Activated naive CD4-positive, alpha-beta T cell treated with anti-CD3 and anti-CD28 coated beads for 36 hours (primary cell): ENCODE measurements at regions not wholly inside any gene's neighbourhood (a gene's known extent, or its start where the extent isn't known, plus 50 kb on each side); places are given as distances from the start of the nearest gene placed in this dataset.

Source experiments
- CTCF ChIA-PET: fragments of 350-600 bp; sonication (Branson Sonifier 250); formaldehyde crosslinking; loops from one replicate; lab custom pipeline; 2021; ENCODE audit warnings: antibody characterized with exemption; lab: Charles Lee
- DNase-seq: peaks from one replicate; pipeline ENCODE4 v3.0.0-alpha.2; 2020
- H3K27ac Mint-ChIP-seq: one replicate; pipeline ENCODE4 v1.8.0; 2021; ENCODE audit warnings: mild to moderate bottlenecking, mixed read lengths
- H3K27me3 Mint-ChIP-seq: one replicate; pipeline ENCODE4 v1.8.0; 2021; ENCODE audit warnings: low read depth, mixed read lengths
- H3K36me3 Mint-ChIP-seq: one replicate; pipeline ENCODE4 v1.8.0; 2021; ENCODE audit warnings: low read depth, mixed read lengths
- H3K4me1 Mint-ChIP-seq: one replicate; pipeline ENCODE4 v1.8.0; 2021; ENCODE audit warnings: low read depth, mixed read lengths
- H3K4me3 Mint-ChIP-seq: one replicate; pipeline ENCODE4 v1.8.0; 2021; ENCODE audit warnings: mild to moderate bottlenecking, moderate library complexity, mixed read lengths
- H3K9me3 Mint-ChIP-seq: one replicate; pipeline ENCODE4 v1.8.0; 2021; ENCODE audit warnings: mixed read lengths
- intact Hi-C: fragments of 100-400 bp; cut with micrococcal nuclease; formaldehyde crosslinking; loops from one replicate; pipeline ENCODE4 v1.15.1; 2023

GRCh38 chr5:147044572-147045273 is 166.2 kb upstream of the PPP2R2B start:
- Mint-ChIP-seq H3K4me1 (no peaks in the 10 kb centered on the region), H3K36me3 (no peaks in the 10 kb centered on the region)

GRCh38 chr5:147045290-147045689 is 166.7 kb upstream of the PPP2R2B start:
- Mint-ChIP-seq H3K9me3 (no peaks in the 10 kb centered on the region), H3K4me3 (no peak overlapping the region), H3K36me3 (no peaks in the 10 kb centered on the region), H3K27ac (no peak overlapping the region), H3K27me3 (peaks cover 2% of the 10 kb centered on the region), H3K4me1 (no peaks in the 10 kb centered on the region)
- CTCF ChIA-PET, result no interaction called here
- DNase-seq, result no peak
- intact Hi-C loops, result no loop called here

More at GRCh38 chr5:147044572-147045273, 166.2 kb upstream of the PPP2R2B start:
- Mint-ChIP-seq H3K27ac (no peak overlapping the region), H3K9me3 (no peaks in the 10 kb centered on the region), H3K4me3 (no peak overlapping the region), H3K27me3 (peaks cover 2% of the 10 kb centered on the region)
- CTCF ChIA-PET, result no interaction called here
- intact Hi-C loops, result no loop called here
- DNase-seq, result no peak

GRCh38 chr5:147046281-147046680 is 167.7 kb upstream of the PPP2R2B start:
- intact Hi-C loops, result no loop called here
- Mint-ChIP-seq H3K4me3 (no peak overlapping the region), H3K4me1 (no peaks in the 10 kb centered on the region), H3K9me3 (no peaks in the 10 kb centered on the region), H3K27me3 (peaks cover 2% of the 10 kb centered on the region), H3K27ac (no peak overlapping the region), H3K36me3 (no peaks in the 10 kb centered on the region)
- no peak for DNase-seq
- CTCF ChIA-PET, result interaction anchor here (0.6 kb wide), 1 partner anchor 183 kb away, joined by 4 read pairs; no protein-coding TSS in a partner anchor

GRCh38 chr5:147046894-147047293 is 168.3 kb upstream of the PPP2R2B start:
- intact Hi-C loops, result no loop called here
- Mint-ChIP-seq H3K36me3 (no peaks in the 10 kb centered on the region), H3K9me3 (no peaks in the 10 kb centered on the region), H3K4me1 (no peaks in the 10 kb centered on the region), H3K27me3 (no peaks in the 10 kb centered on the region), H3K27ac (no peak overlapping the region), H3K4me3 (no peak overlapping the region)
- CTCF ChIA-PET, result interaction anchor here (0.6 kb wide), 1 partner anchor 184 kb away, joined by 4 read pairs; no protein-coding TSS in a partner anchor
- DNase-seq, result no peak

GRCh38 chr5:147049764-147050163 is 171.2 kb upstream of the PPP2R2B start:
- H3K27ac Mint-ChIP-seq, result no peak overlapping the region

GRCh38 chr5:147050172-147050571 is 171.6 kb upstream of the PPP2R2B start:
- CTCF ChIA-PET, result no interaction called here
- no peak for DNase-seq
- intact Hi-C loops, result no loop called here
- no peak overlapping the region for H3K27ac Mint-ChIP-seq
- H3K27me3 Mint-ChIP-seq, result peaks cover 6% of the 10 kb centered on the region
- no peaks in the 10 kb centered on the region for H3K9me3 Mint-ChIP-seq
- no peak overlapping the region for H3K4me3 Mint-ChIP-seq
- H3K36me3 Mint-ChIP-seq, result no peaks in the 10 kb centered on the region
- H3K4me1 Mint-ChIP-seq, result no peaks in the 10 kb centered on the region

More at GRCh38 chr5:147049764-147050163, 171.2 kb upstream of the PPP2R2B start:
- no peak overlapping the region for H3K4me3 Mint-ChIP-seq
- CTCF ChIA-PET, result no interaction called here
- intact Hi-C loops, result no loop called here
- no peaks in the 10 kb centered on the region for H3K4me1 Mint-ChIP-seq
- DNase-seq, result no peak
- H3K36me3 Mint-ChIP-seq, result no peaks in the 10 kb centered on the region
- no peaks in the 10 kb centered on the region for H3K9me3 Mint-ChIP-seq
- H3K27me3 Mint-ChIP-seq, result peaks cover 6% of the 10 kb centered on the region

- H3K27ac Mint-ChIP-seq, result no peak overlapping the region
- DNase-seq, result no peak
- intact Hi-C loops, result no loop called here
- peaks cover 6% of the 10 kb centered on the region for H3K27me3 Mint-ChIP-seq
- H3K4me3 Mint-ChIP-seq, result no peak overlapping the region
- H3K36me3 Mint-ChIP-seq, result no peaks in the 10 kb centered on the region
- H3K4me1 Mint-ChIP-seq, result no peaks in the 10 kb centered on the region
- H3K9me3 Mint-ChIP-seq, result no peaks in the 10 kb centered on the region
- CTCF ChIA-PET, result no interaction called here
Measured at GRCh38 chr5:147051193-147051592, 172.6 kb upstream of the PPP2R2B start.

GRCh38 chr5:147052519-147052918 is 174.0 kb upstream of the PPP2R2B start:
- peaks cover 8% of the 10 kb centered on the region for H3K27me3 Mint-ChIP-seq
- H3K27ac Mint-ChIP-seq, result no peak overlapping the region
- intact Hi-C loops, result no loop called here
- CTCF ChIA-PET, result no interaction called here
- DNase-seq, result no peak
- no peaks in the 10 kb centered on the region for H3K9me3 Mint-ChIP-seq
- no peaks in the 10 kb centered on the region for H3K4me1 Mint-ChIP-seq
- no peak overlapping the region for H3K4me3 Mint-ChIP-seq
- H3K36me3 Mint-ChIP-seq, result no peaks in the 10 kb centered on the region

GRCh38 chr5:147055089-147055826 is 176.7 kb upstream of the PPP2R2B start:
- Mint-ChIP-seq H3K27ac (no peak overlapping the region), H3K4me1 (no peaks in the 10 kb centered on the region)

GRCh38 chr5:147055850-147056566 is 177.5 kb upstream of the PPP2R2B start:
- DNase-seq, result no peak
- CTCF ChIA-PET, result interaction anchor here (0.6 kb wide), 1 partner anchor 794 kb away, joined by 4 read pairs; no protein-coding TSS in a partner anchor
- Mint-ChIP-seq H3K4me3 (no peak overlapping the region), H3K9me3 (no peaks in the 10 kb centered on the region), H3K27me3 (peaks cover 8% of the 10 kb centered on the region), H3K4me1 (no peaks in the 10 kb centered on the region), H3K36me3 (no peaks in the 10 kb centered on the region), H3K27ac (no peak overlapping the region)
- intact Hi-C loops, result no loop called here

More at GRCh38 chr5:147055089-147055826, 176.7 kb upstream of the PPP2R2B start:
- Mint-ChIP-seq H3K36me3 (no peaks in the 10 kb centered on the region), H3K27me3 (peaks cover 8% of the 10 kb centered on the region), H3K9me3 (no peaks in the 10 kb centered on the region), H3K4me3 (no peak overlapping the region)
- CTCF ChIA-PET, result interaction anchor here (0.5 to 0.6 kb wide), 2 partner anchors 13 to 795 kb away, joined by 3 to 4 read pairs; no protein-coding TSS in a partner anchor
- intact Hi-C loops, result no loop called here
- no peak for DNase-seq

- CTCF ChIA-PET, result no interaction called here
- intact Hi-C loops, result no loop called here
- H3K4me1 Mint-ChIP-seq, result no peaks in the 10 kb centered on the region
Measured at GRCh38 chr5:147057051-147057450, 177.8 kb upstream of the STK32A start.

GRCh38 chr5:147061431-147061830 is 173.4 kb upstream of the STK32A start:
- DNase-seq, result no peak
- Mint-ChIP-seq H3K9me3 (no peaks in the 10 kb centered on the region), H3K36me3 (no peaks in the 10 kb centered on the region), H3K27ac (no peak overlapping the region), H3K4me3 (no peak overlapping the region), H3K4me1 (peaks cover 4% of the 10 kb centered on the region), H3K27me3 (peaks cover 5% of the 10 kb centered on the region)
- CTCF ChIA-PET, result no interaction called here
- intact Hi-C loops, result no loop called here

More at GRCh38 chr5:147057051-147057450, 177.8 kb upstream of the STK32A start:
- Mint-ChIP-seq H3K4me3 (no peak overlapping the region), H3K9me3 (no peaks in the 10 kb centered on the region), H3K36me3 (no peaks in the 10 kb centered on the region), H3K27me3 (peaks cover 8% of the 10 kb centered on the region), H3K27ac (no peak overlapping the region)
- DNase-seq, result no peak
